Osteocyte (in vitro differentiated cells): ENCODE measurements at regions not wholly inside any gene's neighbourhood (a gene's known extent, or its start where the extent isn't known, plus 50 kb on each side); places are given as distances from the start of the nearest gene placed in this dataset.

ENCODE experiments used
- DNase-seq: peaks from one replicate; pipeline ENCODE4 v3.0.0; 2021; ENCODE audit warnings: mixed read lengths; ENCODE audit not compliant: unreplicated experiment; ENCODE audit errors: extremely low spot score
- H3K27ac Mint-ChIP-seq: one replicate; pipeline ENCODE4 v1.8.0; 2021; ENCODE audit warnings: mild to moderate bottlenecking, mixed read lengths; ENCODE audit not compliant: unreplicated experiment
- H3K27me3 Mint-ChIP-seq: one replicate; pipeline ENCODE4 v1.8.0; 2021; ENCODE audit warnings: mixed read lengths; ENCODE audit not compliant: unreplicated experiment
- H3K36me3 Mint-ChIP-seq: one replicate; pipeline ENCODE4 v1.8.0; 2021; ENCODE audit warnings: mixed read lengths; ENCODE audit not compliant: unreplicated experiment
- H3K4me1 Mint-ChIP-seq: one replicate; pipeline ENCODE4 v1.8.0; 2021; ENCODE audit warnings: mixed read lengths; ENCODE audit not compliant: unreplicated experiment
- H3K4me3 Mint-ChIP-seq: one replicate; pipeline ENCODE4 v1.8.0; 2021; ENCODE audit warnings: mild to moderate bottlenecking, moderate library complexity, mixed read lengths; ENCODE audit not compliant: unreplicated experiment
- H3K9me3 Mint-ChIP-seq: one replicate; pipeline ENCODE4 v1.8.0; 2021; ENCODE audit warnings: mixed read lengths; ENCODE audit not compliant: unreplicated experiment
- CTCF ChIP-seq: fragments of 200-600 bp; sonication (generic); IDR thresholded peaks from 2 replicates; pipeline ENCODE4 v1.5.0; 2021; ENCODE audit warnings: antibody characterized with exemption, mild to moderate bottlenecking, moderate library complexity

GRCh38 chr3:194067949-194068362, 68.0 kb upstream of the HES1 start:
- Mint-ChIP-seq H3K27me3 (peaks cover 24% of the 10 kb centered on the region), H3K4me1 (peaks cover 17% of the 10 kb centered on the region), H3K4me3 (no peak overlapping the region), H3K36me3 (peaks cover 12% of the 10 kb centered on the region), H3K9me3 (peaks cover 25% of the 10 kb centered on the region), H3K27ac (no peak overlapping the region)
- no peak for DNase-seq
- no peak for TF ChIP-seq CTCF

- H3K27me3 Mint-ChIP-seq, result peaks cover 21% of the 10 kb centered on the region
- peaks cover 12% of the 10 kb centered on the region for H3K36me3 Mint-ChIP-seq
- peak overlapping the region; percentile 16 for H3K27ac Mint-ChIP-seq
- no peak overlapping the region for H3K4me3 Mint-ChIP-seq
- no peak for TF ChIP-seq CTCF
- peaks cover 17% of the 10 kb centered on the region for H3K4me1 Mint-ChIP-seq
- DNase-seq, result no peak
- H3K9me3 Mint-ChIP-seq, result peaks cover 25% of the 10 kb centered on the region
Measured at GRCh38 chr3:194069421-194070219, 66.3 kb upstream of the HES1 start.

- DNase-seq, result no peak
- H3K36me3 Mint-ChIP-seq, result peaks cover 12% of the 10 kb centered on the region
- peaks cover 21% of the 10 kb centered on the region for H3K27me3 Mint-ChIP-seq
- peaks cover 25% of the 10 kb centered on the region for H3K9me3 Mint-ChIP-seq
- H3K4me3 Mint-ChIP-seq, result peak overlapping the region; percentile 50
- H3K4me1 Mint-ChIP-seq, result peaks cover 20% of the 10 kb centered on the region
- H3K27ac Mint-ChIP-seq, result peak overlapping the region; percentile 68
- no peak for TF ChIP-seq CTCF
Measured at GRCh38 chr3:194070220-194070633, 65.7 kb upstream of the HES1 start.

- H3K4me1 Mint-ChIP-seq, result peaks cover 26% of the 10 kb centered on the region
- TF ChIP-seq CTCF, result no peak
- peak; percentile 95 for DNase-seq
- peak overlapping the region; percentile 50 for H3K4me3 Mint-ChIP-seq
- peaks cover 17% of the 10 kb centered on the region for H3K27me3 Mint-ChIP-seq
- H3K27ac Mint-ChIP-seq, result peak overlapping the region; percentile 68
- peaks cover 25% of the 10 kb centered on the region for H3K9me3 Mint-ChIP-seq
- peaks cover 12% of the 10 kb centered on the region for H3K36me3 Mint-ChIP-seq
Measured at GRCh38 chr3:194070634-194071409, 65.1 kb upstream of the HES1 start.

DNA sequence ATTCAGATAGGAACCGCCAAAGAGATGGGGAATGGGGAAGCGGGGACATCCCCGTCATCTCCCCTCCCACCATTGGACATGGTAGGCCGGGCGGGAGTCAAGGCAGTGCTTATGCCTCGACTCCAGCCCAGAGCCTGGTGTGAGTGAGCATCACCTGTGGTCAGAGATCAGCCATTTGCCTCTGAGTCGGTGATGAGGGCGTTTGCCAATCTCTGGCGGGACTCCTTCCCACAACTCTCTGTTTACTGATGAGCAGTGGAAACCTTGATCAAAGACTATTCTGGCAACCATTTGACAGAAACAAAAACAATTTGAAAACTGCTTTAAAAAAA, 63.9 kb upstream of the HES1 start:
- DNase-seq, result no peak
- peak overlapping the region; percentile 1 for H3K27ac Mint-ChIP-seq
- H3K9me3 Mint-ChIP-seq, result peaks cover 13% of the 10 kb centered on the region

More for the DNA sequence above, 63.9 kb upstream of the HES1 start:
- TF ChIP-seq CTCF, result no peak
- Mint-ChIP-seq H3K27me3 (peaks cover 15% of the 10 kb centered on the region), H3K4me3 (no peak overlapping the region), H3K4me1 (peaks cover 29% of the 10 kb centered on the region), H3K36me3 (peaks cover 7% of the 10 kb centered on the region)
